Tibial nerve (tissue), 4 donors: ENCODE measurements at regions not wholly inside any gene's neighbourhood (a gene's known extent, or its start where the extent isn't known, plus 50 kb on each side); places are given as distances from the start of the nearest gene placed in this dataset.

ENCODE experiments used
- DNase-seq, 2 donors: peaks; one replicate each; pipeline ENCODE4 v3.0.0-alpha.2; 2019; ENCODE audit warnings: low spot score in 2 of 2
- H3K27ac ChIP-seq, 4 donors: fragments of 200-600 bp; sonication (generic) in 3 of 4; one replicate each; pipeline ENCODE4 v1.5.1; 2017 to 2019; ENCODE audit warnings: mild to moderate bottlenecking in 1 of 4
- H3K27me3 ChIP-seq, 2 donors: fragments of 200-600 bp; sonication (generic) in 1 of 2; one replicate each; pipeline versions ENCODE4 v1.5.1 to v1.6.0; 2017 to 2019
- H3K36me3 ChIP-seq, 3 donors: fragments of 200-600 bp; sonication (generic); one replicate each; pipeline ENCODE4 v1.5.1; 2018 to 2019
- H3K4me1 ChIP-seq, 4 donors: fragments of 200-600 bp; sonication (generic) in 3 of 4; one replicate each; pipeline ENCODE4 v1.5.1; 2017 to 2019
- H3K4me3 ChIP-seq, 4 donors: fragments of 200-600 bp; sonication (generic) in 3 of 4; one replicate each; pipeline ENCODE4 v1.5.1; 2017 to 2019; ENCODE audit warnings: mild to moderate bottlenecking in 1 of 4, moderate library complexity in 1 of 4
- H3K9me3 ChIP-seq, 4 donors: fragments of 200-600 bp; sonication (generic) in 3 of 4; one replicate each; pipeline ENCODE4 v1.5.1; 2017 to 2019
- CTCF ChIP-seq, 5 experiments: fragments of 200-600 bp in 3 of 5; fragments of 450-650 bp in 2 of 5; sonication (generic) in 3 of 5; IDR thresholded peaks; one replicate each; pipeline ENCODE4 v1.5.1; 2016 to 2019; ENCODE audit warnings: antibody characterized with exemption in 5 of 5, mild to moderate bottlenecking in 3 of 5, moderate library complexity in 2 of 5
- EP300 ChIP-seq, 2 donors: sonication (generic); formaldehyde crosslinking; IDR thresholded peaks; one replicate each; pipeline ENCODE4 v1.6.1; 2017; ENCODE audit warnings: antibody characterized with exemption in 2 of 2, mild to moderate bottlenecking in 1 of 2
- POLR2A ChIP-seq, 2 donors: fragments of 450-650 bp; IDR thresholded peaks; one replicate each; pipeline ENCODE4 v1.6.1; 2017; ENCODE audit warnings: antibody characterized with exemption in 2 of 2, mild to moderate bottlenecking in 2 of 2, moderate library complexity in 2 of 2
- WGBS, 2 donors: methylation state at CpG; one replicate each; pipeline ENCODE4 v1.1.5; 2018; 5-methylcytosine and 5-hydroxymethylcytosine counted together

GRCh38 chr2:88843651-88844050 is 152.2 kb downstream of the RPIA start:
- H3K4me3 ChIP-seq = no peak overlapping the region
- no peak overlapping the region for H3K27ac ChIP-seq
- no peaks in the 10 kb centered on the region for H3K9me3 ChIP-seq
- no peak for TF ChIP-seq EP300 (IDR thresholded peaks at IDR 0.05)
- no peak for TF ChIP-seq POLR2A (IDR thresholded peaks at IDR 0.05)
- TF ChIP-seq CTCF (IDR thresholded peaks at IDR 0.05) = no peak
- no peak for DNase-seq
- no peaks in the 10 kb centered on the region for H3K36me3 ChIP-seq
- no peaks in the 10 kb centered on the region for H3K27me3 ChIP-seq
- 70 to 74% methylated on average over 2 of the region's 2 CpGs for WGBS, 2 donors
- H3K4me1 ChIP-seq = no peaks in the 10 kb centered on the region

DNA sequence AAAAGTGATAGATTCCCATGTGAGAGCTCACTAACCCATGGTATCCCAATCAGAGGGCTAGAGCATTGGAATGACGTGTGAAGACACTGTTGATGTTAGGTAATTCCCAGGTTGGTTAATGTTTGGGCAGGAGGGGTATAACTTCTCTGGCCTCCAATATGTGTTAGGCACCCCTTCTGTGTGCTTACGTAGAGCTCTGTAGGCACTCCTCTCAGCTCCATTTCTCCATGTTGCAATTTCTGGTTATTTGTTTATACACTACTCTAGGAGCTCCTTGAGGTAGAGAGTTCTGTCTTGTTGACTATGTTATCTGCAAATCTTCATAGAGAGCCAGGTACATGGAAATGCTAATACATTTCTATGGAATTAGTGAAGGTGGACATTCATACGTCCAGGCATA is 153.5 kb downstream of the RPIA start:
- TF ChIP-seq POLR2A (IDR thresholded peaks at IDR 0.05) (no peak), CTCF (IDR thresholded peaks at IDR 0.05) (no peak), EP300 (IDR thresholded peaks at IDR 0.05) (no peak)
- no peaks in the 10 kb centered on the region for H3K36me3 ChIP-seq
- DNase-seq = no peak
- H3K27me3 ChIP-seq = no peaks in the 10 kb centered on the region
- no peak overlapping the region for H3K4me3 ChIP-seq
- no peaks in the 10 kb centered on the region for H3K9me3 ChIP-seq
- H3K4me1 ChIP-seq = no peaks in the 10 kb centered on the region
- WGBS, 2 donors = 83 to 85% methylated on average over 3 of the region's 3 CpGs
- H3K27ac ChIP-seq = no peak overlapping the region

GRCh38 chr2:88845772-88846661 is 154.5 kb downstream of the RPIA start:
- no peaks in the 10 kb centered on the region for H3K36me3 ChIP-seq
- TF ChIP-seq CTCF (IDR thresholded peaks at IDR 0.05) (no peak), POLR2A (IDR thresholded peaks at IDR 0.05) (no peak)
- H3K27me3 ChIP-seq = no peaks in the 10 kb centered on the region
- no peak for DNase-seq
- H3K4me1 ChIP-seq = no peaks in the 10 kb centered on the region
- WGBS, 2 donors = 82 to 87% methylated on average over 3 of the region's 3 CpGs
- no peak overlapping the region for H3K27ac ChIP-seq
- H3K4me3 ChIP-seq = no peak overlapping the region
- no peaks in the 10 kb centered on the region for H3K9me3 ChIP-seq

DNA sequence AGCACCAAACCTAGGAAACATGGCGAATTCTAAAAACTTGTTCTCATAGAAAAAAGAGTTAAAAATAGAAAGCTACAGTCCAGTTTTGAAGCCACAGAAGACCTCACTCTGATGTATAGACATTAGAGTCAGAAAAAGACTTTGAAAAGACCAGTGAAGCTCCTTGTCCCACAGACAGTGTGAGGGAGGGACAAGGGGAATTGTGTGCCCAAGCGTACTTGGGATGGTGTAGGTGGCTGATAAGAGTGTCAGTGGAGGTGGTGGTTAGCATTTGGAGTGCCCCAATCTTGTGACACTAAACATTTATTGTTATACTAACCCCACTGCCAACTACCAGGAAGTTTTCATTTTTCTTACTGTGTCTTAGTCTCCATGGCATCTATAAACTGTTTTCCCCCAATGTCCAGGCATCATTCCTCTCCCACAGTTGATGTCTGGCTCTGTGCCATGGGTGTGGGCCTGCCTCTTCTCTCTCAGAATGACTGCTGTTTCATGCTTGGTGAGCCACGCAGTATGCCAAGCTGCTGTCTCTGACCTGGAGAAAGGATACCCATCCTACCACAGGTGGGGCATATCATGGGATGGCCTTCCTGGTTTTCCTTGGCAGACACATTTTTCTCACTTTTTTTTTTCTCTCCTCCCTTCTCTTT is 161.4 kb downstream of the RPIA start:
- Histone ChIP-seq H3K27ac (no peak overlapping the region), H3K27me3 (no peaks in the 10 kb centered on the region), H3K4me3 (no peak overlapping the region), H3K4me1 (peaks cover 0 to 1% (median 0%) of the 10 kb centered on the region in 4 donors), H3K36me3 (no peaks in the 10 kb centered on the region), H3K9me3 (no peaks in the 10 kb centered on the region)
- WGBS, 2 donors = 65 to 68% methylated on average over 3 of the region's 3 CpGs
- DNase-seq = no peak
- TF ChIP-seq CTCF (IDR thresholded peaks at IDR 0.05) (no peak), EP300 (IDR thresholded peaks at IDR 0.05) (no peak), POLR2A (IDR thresholded peaks at IDR 0.05) (no peak)

DNA sequence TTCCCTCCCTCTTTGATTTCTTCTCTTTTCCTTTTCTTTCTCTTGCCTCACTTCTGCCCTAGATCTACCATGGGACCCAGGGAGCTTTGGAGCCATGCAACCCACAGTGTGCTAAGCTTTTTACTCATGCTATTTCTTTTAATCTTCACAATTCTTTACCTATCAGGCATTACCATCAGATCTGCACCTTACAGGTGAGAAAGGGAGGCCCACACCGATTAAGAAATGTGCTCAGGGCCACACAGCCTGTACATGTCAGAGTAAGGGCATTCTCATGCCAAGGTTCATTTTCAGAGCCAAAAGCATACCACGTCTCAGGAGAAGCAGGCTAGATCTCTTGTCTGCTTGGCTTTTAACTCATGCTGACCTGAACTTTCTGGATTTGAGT is 161.9 kb downstream of the RPIA start:
- TF ChIP-seq EP300 (IDR thresholded peaks at IDR 0.05) (no peak), POLR2A (IDR thresholded peaks at IDR 0.05) (no peak), CTCF (IDR thresholded peaks at IDR 0.05) (no peak)

More for the DNA sequence above, 161.9 kb downstream of the RPIA start:
- Histone ChIP-seq H3K4me3 (no peak overlapping the region), H3K4me1 (peaks cover 0 to 6% (median 0%) of the 10 kb centered on the region in 4 donors), H3K9me3 (no peaks in the 10 kb centered on the region), H3K36me3 (no peaks in the 10 kb centered on the region), H3K27ac (no peak overlapping the region), H3K27me3 (no peaks in the 10 kb centered on the region)
- DNase-seq = no peak
- 57 to 62% methylated on average over 2 of the region's 2 CpGs for WGBS, 2 donors
